Left colon (tissue), 2 donors: ENCODE measurements at regions not wholly inside any gene's neighbourhood (a gene's known extent, or its start where the extent isn't known, plus 50 kb on each side); places are given as distances from the start of the nearest gene placed in this dataset.

Experiments used
- ATAC-seq: fragments of 200-7000 bp; cut with Tn5 transposase; one replicate; pipeline ENCODE4 v1.9.1; 2020; ENCODE audit warnings: mild to moderate bottlenecking, moderate library complexity
- DNase-seq, 2 donors: peaks; one replicate each; pipeline ENCODE4 v3.0.0-alpha.2; 2020
- intact Hi-C, 2 donors: fragments of 100-400 bp; cut with DNase I in 1 of 2; cut with micrococcal nuclease in 1 of 2; formaldehyde crosslinking; loops; one replicate each; pipeline versions ENCODE4 v1.11.2 to v1.14.0; 2022; cut with DNase I, micrococcal nuclease
- donor health status: DM: no; HTN: no; CAD: no.
- donor health status: DM: yes; HTN: yes; CAD: no.

DNA sequence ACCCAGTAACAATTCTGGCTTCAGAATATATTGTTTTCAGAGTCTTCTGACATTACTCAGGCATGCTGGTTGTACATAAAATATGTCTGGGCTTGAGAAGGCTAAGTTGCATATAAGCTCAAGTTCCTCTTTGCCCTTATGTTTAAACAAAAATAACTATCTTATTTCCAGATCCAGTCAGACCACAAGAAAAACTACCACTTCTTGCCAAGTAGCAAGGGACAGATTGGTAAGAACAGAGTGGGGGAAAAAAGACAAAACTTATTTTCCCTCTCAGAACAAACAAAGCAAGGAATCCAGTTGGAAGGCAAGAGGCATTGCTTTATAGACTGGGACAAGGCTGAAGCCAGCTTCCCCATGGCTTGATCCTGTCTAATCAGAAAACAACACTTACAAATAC lies 1036.7 kb upstream of the CELF4 start:
- intact Hi-C loops, result no loop called here
- DNase-seq, result no peak
- ATAC-seq, result no peak

DNA sequence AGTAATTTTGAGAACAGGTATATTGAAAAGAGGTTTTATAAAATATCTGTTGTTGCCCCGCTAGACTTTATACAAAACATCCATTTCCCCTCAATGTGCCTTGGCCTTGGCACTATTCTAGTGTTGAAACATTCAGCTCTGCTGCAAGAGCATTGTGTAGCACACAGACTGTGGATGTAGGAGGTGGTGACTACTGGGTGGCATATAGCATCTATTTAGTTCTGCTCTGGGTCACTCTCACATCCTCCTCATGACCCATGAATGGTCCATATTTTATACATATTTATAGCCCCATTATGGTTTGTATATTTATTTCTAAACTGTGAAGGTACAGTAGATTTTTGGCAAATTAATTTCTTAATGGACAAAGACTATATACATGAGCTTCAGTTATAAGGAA lies 1022.0 kb upstream of the CELF4 start:
- ATAC-seq, result no peak

DNA sequence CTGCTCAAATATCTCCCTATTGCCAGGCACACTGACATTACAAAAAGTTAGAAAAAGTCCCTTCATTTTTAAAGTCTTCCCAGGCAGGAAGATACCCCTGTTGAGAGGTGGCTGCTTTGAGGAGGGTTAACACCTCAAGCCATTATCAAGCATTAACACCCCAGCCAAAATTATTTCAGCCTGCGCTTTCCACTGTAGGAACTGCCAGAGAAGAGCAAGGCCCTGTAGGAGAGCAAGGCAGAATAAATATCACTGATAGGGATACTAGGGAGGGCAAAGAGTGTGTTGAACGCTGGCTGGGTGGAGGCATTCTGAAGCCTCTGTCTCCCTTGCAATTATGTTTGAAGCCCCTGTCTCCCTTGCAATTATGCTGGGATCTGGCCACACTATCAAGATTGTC lies 1020.7 kb upstream of the CELF4 start:
- intact Hi-C loops, result no loop called here
- DNase-seq (no peak), ATAC-seq (no peak)

More for the DNA sequence above, 1022.0 kb upstream of the CELF4 start:
- DNase-seq, result no peak
- intact Hi-C loops, result no loop called here

DNA sequence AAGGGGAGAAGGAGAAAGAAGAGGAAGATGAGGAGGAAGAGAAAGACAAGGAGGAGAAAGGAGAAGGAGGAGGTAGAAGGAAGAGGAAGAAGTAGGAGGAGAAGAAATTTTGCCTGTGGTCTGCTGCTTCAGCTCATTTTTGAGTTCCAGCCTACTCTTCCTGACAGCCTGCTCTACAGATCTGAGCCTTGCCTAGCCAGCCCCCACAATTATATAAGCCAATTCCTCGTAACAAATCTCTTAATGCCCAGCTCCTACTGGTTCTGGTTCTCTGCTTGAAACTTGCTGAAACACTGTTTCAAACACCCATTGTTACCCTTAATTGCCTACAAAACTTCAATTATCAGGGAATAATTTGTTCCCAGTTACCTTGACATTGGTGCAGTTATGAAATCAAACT lies 1014.2 kb upstream of the CELF4 start:
- DNase-seq (no peak), ATAC-seq (no peak)
- intact Hi-C loops, result no loop called here

DNA sequence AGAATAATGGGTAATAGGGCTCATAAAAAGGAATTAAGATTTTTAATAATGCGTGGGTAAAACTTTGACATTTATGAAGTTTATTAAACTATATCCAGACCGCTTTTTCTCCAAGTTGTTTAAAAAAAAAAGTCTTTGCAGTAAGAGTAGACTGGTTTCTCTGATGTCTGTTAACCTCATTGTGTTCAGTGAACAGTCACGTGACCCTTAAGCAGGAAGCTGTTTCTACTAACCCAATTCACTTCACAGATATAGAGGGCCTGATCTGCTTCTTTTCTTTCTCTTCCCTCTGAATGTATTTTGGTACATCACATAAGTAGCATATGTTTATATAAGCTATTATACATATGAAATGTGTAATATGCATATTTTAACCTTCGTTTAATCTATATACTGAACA lies 1011.3 kb upstream of the CELF4 start:
- ATAC-seq, result no peak
- intact Hi-C loops, result no loop called here
- DNase-seq, result no peak

DNA sequence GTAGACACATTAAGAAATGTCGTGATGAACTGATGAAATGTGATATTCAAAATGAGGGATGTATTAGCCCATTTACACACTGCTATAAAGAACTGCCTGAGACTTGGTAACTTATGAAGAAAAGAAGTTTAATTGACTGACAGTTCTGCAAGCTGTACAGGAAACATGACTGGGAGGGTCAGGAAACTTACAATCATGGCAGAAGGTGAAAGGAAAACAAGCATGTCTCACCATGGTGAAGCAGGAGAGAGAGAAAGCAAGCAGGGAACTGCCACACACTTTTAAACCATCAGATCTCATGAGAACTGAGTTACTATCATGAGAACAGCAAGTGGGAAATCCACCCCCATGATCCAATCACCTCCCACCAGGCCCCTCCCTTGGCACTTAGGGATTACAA lies 1010.8 kb upstream of the CELF4 start:
- ATAC-seq, result no peak
- DNase-seq, result no peak
- intact Hi-C loops, result no loop called here

DNA sequence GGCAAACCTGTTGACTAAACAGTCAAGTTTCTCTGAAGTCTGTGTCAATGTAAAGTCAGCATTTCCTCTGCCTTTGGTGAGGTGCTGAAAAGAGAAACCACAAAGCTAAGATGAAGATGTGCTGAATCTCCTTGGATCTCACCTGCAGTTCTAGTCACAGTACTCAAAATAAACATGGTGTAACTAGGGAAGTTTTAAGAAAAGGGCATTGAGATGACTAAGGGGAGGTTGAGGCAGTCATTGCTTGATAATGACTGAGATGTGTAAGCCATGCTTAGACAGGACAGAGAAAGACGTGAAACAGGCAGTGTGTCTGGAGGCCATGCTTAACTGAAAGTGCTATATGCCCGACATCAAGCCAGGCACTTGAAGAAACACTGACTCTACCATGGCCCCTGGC lies 1010.0 kb upstream of the CELF4 start:
- intact Hi-C loops, result no loop called here
- no peak for ATAC-seq
- no peak for DNase-seq

DNA sequence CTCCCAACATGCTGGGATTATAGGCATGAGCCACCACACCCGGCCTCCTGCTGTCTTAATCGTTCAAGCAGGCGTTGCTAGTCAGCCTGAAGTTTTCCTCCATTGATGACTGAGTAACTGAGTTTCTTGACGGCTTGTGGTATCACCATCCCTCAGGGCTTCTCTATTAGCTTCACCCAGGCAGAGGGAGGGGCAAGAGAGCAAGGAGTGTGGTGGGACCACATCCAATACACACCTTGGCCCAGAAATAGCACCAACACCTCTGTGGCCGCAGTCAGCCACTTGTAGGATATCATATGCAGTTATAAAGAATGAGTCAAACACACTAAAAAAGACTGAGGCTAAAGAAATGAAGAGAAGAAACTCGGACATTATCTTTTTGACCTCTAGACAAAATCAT lies 1009.4 kb upstream of the CELF4 start:
- DNase-seq (no peak), ATAC-seq (no peak)
- intact Hi-C loops, result no loop called here

DNA sequence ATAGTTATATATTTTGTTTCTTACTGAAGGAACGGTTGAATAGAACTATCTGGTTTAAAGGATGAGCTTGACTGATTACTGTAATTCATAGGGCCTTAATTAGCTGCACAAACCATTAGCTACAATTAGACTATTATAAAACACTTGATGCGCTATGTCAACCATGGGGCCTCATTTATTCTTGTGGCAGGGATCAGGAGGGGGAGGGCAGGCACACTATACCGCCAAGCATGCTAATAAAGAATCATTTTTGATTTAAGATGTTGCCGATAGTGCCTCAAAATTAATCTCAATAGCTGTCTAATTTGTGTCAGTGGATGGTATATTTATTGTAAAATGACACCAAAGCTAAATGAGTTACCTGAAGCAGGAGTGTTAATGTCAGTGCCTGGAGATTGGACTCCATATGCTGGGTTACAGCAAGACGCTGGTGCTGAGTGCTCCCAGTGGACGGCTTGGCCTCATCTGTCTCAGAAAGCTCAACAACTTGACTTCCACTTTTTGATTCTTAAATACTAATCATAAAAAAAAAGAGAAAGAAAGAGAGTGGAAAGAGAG lies 1007.0 kb upstream of the CELF4 start:
- intact Hi-C loops, result no loop called here
- ATAC-seq (no peak), DNase-seq (no peak)

DNA sequence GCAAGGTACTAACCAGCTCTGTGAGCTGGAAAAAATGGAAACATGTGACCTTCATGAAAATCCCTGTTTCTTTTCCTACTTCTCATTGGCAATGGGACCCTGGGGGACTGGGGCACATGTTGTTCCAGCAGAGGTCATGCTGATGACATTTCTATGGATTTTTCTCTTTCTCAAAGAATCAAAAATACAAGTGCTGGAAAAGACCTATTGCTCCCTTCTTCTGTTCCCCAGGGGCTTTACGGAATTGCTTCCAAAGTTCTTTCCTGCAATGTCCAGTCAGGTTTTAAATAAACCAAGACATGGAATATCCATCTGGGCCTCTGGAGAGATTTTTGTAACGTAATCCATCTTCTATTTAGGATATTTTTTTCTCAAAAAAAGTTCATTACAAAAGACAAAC lies 1006.1 kb upstream of the CELF4 start:
- no peak for DNase-seq
- intact Hi-C loops, result no loop called here
- ATAC-seq, result no peak

DNA sequence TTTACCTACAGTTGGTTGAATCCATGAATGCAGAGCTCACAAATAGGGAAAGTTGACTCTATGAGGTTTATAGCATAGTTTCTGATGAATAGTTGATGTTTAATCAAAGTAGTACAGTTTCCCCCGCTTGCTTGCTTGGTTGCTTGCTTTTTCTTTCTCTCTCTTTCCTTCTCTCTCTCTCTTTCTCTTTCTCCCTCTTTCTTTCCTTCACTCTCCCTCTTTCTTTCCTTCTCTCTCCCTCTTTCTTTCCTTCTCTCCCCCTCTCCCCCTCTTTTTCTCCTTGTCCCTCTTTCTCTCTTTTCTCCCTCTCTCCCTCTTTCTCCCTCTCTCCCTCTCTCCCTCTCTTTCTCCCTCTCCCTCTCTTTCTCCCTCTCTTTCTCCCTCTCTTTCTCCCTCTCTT lies 999.9 kb upstream of the CELF4 start:
- intact Hi-C loops, result no loop called here
- ATAC-seq (no peak), DNase-seq (no peak)

DNA sequence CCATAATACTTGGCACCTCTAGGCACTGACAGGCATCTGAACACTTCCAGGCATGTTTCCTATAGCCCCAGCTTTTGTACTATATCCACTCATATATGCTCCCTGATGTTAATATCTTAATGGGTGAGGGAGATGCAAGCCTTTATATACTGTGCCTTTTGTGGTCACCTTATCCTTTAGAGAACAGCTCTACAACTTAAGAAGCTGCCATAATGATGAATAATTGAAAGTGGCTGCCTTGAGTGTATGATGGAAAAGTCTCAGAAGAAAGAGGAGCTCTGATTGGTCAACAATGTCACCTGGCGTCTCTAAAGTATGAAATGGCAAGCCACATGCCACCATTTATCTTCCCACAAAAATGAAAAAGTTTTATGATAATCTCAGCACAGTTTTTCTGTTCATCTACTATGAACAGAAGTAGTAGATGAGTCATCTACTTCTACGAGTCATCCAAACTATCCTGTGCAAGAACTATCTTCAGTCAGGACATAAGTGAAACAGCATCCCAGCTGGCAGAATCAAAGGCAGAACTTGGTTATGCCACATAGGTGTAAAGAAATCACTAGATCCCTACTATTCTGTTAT lies 997.9 kb upstream of the CELF4 start:
- intact Hi-C loops, result no loop called here
- ATAC-seq, result no peak
- DNase-seq, result no peak

DNA sequence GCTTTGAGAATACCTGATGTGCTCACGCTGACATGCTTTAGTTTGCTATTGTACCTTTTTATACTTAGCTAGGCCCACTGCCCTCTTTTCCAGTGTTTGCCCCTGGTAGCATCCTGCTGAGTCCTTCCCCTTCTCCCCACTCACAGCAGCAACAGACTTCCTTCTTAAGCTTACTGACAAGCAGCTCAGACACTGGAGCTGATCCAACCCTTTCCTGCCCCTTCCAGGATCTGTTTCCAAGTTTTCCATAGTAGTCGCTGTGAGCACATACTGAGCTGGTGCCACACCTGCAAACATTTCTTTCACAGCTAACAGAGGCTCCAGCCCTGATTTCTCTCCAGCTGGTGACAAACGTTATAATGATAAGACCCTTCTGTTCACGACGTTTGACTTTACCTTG lies 991.4 kb upstream of the CELF4 start:
- intact Hi-C loops, result no loop called here
- no peak for ATAC-seq

DNA sequence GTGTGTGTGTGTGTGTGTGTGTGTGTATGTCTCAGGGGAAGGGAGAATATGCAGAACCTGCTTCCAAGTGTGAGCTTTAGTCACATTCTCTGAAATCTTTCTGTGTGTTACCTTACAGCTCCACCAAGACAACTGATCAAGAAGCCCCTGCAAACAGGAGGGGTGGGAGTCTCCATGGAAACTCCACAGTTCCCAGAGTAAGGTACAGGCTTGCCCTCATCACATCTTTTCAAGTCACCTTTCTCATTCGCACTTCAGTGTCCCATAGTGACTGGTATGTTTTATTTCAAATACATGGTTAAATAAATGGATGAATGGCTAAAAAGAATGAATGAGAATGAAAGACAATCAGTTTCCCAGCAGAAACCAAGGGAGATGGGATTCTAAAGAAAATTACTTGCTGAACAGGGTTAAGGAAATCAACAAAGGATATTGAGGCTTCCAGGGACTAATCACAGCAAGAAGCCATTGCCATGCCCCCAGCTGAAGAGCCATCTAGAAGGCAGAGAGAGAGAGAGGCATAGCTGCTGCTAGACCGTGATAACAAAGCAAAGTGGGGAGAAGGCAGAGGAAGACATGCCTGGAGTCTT lies 987.2 kb upstream of the CELF4 start:
- DNase-seq (no peak), ATAC-seq (no peak)
- intact Hi-C loops, result no loop called here

More for the DNA sequence above, 991.4 kb upstream of the CELF4 start:
- no peak for DNase-seq

DNA sequence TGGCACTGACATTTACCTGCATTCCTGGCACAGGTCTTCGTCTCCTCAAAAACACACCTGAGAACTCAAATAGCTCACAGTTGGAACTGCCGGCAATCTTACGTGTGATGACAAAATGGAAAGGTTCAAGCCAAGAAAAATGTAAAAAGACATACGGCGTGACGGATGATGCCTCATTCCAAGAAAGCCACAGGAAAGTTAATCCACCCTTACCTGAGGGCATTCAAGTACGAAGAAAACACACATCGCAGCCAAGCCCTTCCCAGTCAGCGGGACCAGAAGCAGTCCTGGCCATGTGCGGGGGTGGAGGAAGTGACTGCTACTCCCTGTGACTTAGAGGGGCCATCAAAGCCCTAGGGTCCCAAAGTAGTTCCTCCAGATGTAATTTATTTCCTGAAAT lies 986.3 kb upstream of the CELF4 start:
- intact Hi-C loops, result no loop called here
- DNase-seq, result no peak
- no peak for ATAC-seq

DNA sequence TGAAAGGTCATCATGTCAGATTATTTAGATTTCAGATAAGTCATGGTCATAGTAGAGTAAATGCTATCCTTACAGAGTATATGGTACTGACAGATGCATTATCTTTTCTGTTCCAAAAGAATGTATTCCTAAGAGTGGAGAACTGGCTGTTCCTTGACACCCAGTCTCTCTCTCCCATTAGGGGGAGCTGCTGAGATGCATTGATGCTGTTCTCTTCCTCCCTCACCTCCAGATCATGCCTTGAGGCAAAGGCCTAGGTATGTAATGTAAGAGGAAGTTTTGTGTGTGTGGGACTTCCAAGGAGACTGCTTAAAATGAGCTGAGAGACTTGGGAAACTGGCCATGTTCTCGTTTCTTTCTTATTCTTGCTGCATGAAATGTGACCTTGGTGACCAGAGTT lies 979.5 kb upstream of the CELF4 start:
- ATAC-seq (no peak), DNase-seq (no peak)
- intact Hi-C loops, result no loop called here

DNA sequence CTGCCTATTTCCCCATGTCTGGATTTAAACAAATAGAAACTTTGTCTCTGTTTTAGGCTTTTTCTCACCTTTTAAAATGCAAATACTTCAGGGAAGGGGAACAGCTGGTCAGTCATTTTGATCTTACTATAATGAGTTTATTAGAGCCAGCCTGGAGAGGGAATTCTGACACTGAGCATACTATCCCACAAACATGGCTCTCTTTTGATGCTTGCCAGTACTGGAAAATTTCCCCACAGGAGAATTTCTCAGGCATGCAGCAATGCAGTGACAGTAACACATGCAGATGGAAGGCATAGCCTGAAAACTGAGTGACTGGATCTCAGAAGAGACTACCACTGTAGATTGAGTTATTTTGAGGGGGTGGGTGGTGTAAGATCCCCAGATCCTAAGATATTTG lies 974.3 kb upstream of the CELF4 start:
- DNase-seq (no peak), ATAC-seq (no peak)
- intact Hi-C loops, result no loop called here

DNA sequence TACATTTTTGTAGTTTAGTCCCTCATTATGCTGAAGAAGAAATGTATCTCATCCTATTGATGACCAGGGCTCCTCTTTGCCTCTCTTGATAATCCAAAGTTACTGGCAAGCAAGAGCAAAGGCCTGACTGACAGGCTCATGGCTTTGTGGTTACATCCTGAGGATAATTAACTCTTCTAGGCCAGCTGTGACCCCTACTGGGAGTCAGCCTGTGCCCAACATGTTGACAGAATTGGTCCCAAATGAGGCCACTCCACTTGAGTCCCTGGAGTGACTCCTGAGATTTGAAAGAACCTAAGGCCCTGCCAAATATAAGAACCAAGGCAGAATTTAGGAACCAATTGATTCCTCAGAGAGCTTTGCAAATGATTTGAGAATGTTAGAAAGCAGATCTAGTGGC lies 973.8 kb upstream of the CELF4 start:
- no peak for DNase-seq
- intact Hi-C loops, result no loop called here
- ATAC-seq, result no peak

DNA sequence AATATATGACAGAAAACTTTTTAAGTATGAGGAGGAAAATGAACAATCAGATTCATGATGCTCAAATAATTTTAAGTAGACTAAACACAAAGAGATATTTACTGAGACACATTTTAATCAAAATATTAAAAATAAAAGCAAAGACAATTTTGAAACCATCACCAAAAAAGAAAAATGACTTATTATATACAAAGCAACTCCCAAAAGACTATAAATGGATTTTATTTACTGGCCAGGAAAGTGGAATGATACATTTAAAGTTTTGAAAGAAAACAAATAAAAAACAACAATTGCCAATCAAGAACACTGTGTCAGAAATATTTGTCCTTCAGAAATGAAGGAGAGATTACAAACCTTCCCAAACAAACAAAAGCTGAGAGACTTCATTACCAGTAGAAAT lies 968.5 kb upstream of the CELF4 start:
- ATAC-seq, result no peak
- DNase-seq, result no peak
- intact Hi-C loops, result no loop called here

DNA sequence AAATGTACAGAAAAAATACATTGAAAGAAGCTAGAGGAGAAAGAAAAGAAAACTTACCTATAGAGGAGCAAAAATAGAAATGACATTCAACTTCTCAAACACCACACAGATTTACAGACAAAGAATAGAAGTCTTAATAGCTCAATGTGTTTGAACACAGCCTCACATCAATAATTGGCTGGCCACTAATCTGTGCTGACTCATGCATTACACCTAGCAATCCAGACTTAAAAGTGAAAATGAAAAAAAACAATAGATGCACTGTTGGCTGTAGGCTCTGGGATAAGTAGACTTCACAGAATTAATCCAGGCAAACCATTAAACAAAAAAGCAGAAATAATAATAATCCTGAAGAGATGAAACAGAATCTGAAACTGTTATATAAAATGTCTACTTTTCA lies 961.3 kb upstream of the CELF4 start:
- intact Hi-C loops, result no loop called here
- no peak for DNase-seq
- ATAC-seq, result no peak

DNA sequence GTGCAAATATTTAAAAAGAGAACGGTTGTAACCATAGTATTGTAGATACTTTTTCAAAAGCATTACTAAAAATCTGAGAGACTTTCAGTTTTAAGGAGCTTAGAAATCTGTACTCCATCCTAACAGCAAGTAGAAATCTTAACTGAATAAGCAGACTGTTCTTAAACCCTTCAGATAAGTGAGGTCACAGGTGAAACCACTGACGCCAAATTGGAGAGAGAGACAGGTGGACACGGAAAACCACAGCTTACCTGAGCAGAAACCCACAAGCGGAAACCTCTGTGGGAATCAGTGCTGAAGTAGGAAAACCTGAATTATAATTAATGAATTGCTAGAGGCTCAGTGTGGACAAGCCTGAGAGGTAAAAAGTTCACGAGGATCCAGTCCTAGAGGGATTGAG lies 959.4 kb upstream of the CELF4 start:
- intact Hi-C loops, result no loop called here
- DNase-seq, result no peak
- ATAC-seq, result no peak
